SIG-M5 treated with dmso at 0.1 percent for 504 hours (cell line): ENCODE measurements at regions not wholly inside any gene's neighbourhood (a gene's known extent, or its start where the extent isn't known, plus 50 kb on each side); places are given as distances from the start of the nearest gene placed in this dataset.
A peak's percentile ranks its signal among the peaks of the same experiment; 100 is the strongest.
"Not testable (repeated sequence)": the region's sequence is repeated elsewhere in the genome, so short reads cannot be mapped to it uniquely, and the experiment has no call there.

Source experiments
- DNase-seq: peaks from one replicate; lab custom pipeline; 2025; ENCODE audit not compliant: unreplicated experiment; lab: John Stamatoyannopoulos, UW

DNA sequence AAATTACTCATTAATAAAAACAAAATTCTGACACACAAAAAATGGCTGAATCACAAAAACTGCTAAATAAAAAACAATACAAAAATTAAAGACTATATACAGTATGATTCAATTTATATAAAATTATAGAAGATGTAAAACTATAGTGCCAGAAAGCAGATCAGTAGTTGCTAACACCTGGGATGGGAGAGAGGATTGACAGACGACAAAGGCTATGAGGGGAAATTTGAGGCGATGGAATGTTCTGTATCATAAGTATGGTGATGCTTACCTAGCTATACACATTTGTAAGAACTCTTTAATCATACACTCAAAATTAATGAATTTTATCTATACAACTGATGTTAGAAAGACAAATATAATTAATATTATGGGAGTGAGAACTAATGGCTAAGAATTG is 247.9 kb upstream of the GJE1 start:
- no peak for DNase-seq

DNA sequence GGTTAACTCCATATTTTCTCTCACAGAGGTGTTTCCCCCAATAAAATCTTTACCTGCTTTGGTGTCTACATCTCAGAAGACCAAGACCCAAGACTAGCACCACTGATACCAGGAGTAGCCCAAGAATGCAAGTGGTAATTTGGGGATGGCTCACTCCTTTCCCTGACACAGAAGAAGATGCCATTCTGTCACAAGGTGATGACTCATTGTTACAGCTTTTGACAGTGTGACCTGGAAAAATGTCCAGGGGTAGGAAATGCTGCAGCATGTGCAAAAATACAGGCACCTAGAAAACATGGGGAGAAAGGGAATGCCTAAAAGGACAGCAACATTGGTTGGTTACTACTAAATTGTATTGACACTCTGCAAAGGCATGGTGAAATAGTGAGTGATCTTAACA is 254.0 kb upstream of the GJE1 start:
- DNase-seq, result no peak

DNA sequence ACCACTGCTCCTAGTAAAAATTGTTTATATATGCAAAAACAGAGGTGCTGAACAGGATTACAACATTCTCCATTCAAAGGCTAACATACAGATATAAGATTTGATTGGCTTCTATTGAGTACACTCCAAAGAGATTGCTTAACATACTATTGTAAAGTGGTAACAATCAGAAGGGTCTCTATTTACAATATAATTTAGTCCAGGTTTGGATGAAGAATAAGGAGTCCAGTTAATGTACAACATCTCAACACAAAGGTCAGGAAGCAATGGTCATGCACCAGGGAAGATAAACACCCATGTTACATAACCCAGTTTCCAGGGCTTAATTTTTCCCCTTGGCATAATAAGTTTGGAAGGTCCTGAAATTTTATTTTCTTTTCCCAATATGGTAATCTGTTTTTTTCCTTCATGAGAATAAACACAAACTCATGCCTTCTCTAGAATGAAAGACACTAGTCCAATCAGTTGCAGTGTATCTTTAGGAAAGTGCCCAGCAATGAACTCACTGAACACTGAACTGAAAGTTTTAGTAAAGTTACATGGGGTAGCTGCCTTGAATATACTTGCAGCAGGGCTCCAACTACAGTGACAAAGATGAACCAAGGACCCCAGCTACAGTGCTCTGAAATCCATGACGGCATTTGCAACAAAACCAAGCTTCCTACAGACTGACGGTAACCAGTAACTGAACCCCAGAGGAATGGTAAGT is 255.3 kb upstream of the GJE1 start:
- no peak for DNase-seq

DNA sequence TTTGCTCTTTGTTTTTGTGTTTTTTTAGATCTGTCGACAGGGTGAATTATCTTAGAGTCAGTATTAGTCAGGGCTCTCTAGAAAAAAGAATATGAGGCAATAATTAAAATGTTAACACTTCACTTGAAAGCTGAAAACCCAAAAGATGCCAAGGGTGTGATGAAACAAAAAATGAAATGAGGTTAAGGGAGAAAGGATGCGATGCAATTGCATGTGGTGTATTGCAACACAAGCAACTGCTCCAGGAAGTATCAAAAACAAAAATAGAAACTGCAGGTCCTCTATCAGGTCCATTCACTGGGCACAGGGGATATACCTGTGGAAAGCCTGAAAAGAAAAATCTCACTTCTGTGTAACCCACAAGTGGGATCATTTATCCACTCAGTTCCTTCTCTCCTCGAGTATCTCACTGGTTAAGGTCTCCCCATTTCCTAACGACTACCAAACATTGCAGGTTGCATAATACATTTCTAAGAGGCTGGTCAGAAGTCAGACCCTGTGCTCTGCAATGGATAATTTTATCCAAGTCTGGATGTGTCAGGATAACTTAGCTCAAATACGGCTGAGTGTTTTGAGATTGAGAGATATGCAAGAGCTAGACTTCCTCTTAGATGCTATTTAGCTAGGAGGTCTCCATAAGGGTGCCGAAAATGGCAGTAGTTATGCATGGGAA is 257.7 kb upstream of the GJE1 start:
- DNase-seq, result peak; percentile 87

DNA sequence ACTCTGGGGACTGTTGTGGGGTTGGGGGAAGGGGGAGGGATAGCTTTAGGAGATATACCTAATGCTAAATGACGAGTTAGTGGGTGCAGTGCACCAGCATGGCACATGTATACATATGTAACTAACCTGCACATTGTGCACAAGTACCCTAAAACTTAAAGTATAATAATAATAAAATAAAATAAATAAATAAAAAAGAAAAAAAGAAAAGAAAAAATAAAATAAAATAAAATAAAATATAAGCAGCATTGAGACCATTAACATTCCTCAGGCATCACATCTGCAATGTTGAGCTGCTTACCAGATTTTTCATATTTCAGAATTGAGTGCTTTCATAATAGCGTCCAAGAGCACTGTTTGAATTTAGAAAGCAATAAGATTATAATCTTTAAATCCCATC is 263.2 kb upstream of the GJE1 start:
- not testable (repeated sequence) for DNase-seq

DNA sequence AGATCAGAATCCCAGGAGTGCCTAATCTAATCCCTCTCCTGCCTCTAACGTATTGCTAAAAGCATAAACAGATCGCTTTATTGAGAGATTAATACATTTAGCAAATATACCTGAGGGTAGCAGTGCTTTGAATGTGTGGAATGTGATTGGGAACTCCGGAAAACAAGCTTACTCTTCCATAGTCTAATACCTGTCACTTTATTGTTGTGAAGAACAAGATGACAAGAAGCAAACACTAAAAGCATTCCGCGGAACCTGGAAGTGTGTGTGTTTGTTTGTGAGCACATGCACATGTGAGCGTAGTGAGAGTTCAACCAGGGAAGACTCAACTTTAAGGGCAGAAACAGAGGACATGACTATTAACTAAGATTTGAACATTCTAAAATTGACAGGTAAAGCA is 265.0 kb upstream of the GJE1 start:
- no peak for DNase-seq

DNA sequence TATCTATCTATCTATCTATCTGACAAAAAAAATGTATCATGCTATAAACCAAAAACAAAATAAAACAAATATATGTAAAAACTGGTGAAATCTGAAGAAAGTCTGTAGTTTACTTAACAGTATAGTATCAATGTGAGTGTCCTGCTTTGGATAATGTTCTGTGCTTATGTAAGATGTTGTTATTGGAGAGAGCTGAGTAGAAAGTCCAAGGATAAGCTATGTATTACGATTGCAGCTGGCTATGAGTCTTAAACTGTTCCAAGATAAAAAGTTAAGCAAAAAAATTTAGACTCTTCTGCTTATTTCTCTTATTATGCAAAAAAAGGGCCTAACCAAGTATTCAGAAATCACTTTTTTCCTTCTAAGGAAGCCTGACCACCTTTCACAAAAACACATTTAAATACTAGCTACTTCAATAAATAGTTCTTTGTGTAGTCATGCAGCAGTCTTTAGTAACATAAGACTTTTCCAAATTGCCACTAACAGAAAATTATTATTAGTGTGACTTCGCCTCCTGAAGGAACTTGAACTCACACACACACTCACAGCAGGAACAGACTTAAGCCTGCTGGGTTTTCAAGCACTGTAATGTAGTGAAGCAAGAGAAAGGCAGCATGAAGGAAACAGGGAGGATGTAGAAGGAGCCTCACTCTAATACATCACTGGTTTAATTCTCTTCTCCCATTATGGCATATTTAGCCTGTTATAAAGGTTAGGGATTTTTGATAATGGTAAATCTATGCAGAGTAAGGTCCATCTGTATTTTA is 265.8 kb upstream of the GJE1 start:
- DNase-seq, result no peak

DNA sequence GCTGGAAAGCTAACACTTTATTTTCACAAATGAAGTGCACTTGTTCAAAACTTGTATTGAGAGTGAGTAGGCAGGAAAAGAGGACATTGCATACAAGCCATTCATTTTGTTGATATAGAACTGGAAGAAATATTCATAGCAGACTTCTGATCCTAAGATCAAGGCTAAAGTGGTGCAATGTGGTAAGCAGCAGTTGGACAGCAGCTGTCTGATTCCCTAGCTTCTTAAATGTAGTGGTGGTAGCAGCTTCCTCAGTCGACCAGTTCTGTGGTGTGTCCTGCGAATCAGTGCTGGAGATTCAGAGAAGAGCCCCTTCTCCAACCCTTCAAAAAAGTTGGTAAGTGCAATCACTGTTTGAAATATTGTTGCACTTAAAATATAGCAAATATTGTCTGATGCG is 281.7 kb upstream of the GJE1 start:
- no peak for DNase-seq

DNA sequence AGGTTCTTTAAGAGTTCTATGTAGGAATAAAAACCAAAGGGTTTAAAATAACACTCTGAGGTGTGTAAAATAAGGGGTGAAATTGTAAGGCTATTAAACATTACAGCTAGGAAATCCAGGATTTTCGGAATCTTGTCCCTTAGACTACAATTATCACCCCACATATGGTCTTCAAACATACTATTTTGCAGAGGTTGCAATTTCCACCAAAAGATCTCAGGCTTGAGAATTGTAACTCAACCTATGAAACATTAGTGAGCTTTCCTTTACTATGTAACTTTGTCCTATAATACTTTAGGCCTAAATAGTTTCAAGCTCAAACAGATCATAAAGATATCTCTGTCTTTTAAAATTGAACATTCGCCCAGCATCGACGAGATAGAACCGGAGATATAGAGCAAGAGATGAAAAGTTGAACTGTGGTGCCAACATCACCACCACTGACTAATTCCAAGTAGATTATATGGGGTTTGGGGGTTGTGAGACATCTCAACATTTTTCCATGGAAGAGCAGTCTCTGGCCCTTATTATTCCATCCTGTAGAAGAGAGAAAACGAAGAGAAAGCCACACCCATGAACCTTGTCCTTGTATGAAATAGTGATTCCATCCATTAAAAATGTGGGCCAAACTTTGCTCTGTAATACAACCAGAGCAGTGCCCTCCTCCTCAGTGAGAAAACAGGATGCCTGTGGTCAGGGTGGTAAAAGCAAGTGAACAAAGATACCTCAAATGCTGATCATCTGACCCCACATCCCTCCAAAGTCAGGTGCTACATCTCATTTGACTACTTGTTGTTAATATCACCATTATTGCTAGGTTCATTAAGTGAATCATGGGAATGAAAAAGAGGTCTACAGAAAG is 284.5 kb upstream of the GJE1 start:
- DNase-seq, result no peak

DNA sequence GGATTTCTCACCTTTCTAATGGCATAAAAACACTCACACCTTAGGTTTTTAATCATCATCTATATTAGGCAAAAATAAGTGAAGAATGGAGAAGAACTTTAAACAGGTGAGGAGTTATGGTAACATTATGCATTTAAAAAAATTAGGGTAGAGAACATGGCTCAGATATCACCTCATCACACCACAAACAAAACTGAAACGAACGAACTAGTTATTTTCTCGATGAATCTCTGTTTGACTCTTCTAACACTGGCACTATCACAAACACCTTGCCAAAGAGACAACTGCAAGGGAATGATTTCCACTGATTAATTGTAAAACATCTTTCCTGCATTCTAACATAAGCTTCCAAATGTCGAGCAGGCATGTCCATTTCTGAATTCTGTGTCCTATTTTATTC is 286.1 kb upstream of the GJE1 start:
- no peak for DNase-seq

DNA sequence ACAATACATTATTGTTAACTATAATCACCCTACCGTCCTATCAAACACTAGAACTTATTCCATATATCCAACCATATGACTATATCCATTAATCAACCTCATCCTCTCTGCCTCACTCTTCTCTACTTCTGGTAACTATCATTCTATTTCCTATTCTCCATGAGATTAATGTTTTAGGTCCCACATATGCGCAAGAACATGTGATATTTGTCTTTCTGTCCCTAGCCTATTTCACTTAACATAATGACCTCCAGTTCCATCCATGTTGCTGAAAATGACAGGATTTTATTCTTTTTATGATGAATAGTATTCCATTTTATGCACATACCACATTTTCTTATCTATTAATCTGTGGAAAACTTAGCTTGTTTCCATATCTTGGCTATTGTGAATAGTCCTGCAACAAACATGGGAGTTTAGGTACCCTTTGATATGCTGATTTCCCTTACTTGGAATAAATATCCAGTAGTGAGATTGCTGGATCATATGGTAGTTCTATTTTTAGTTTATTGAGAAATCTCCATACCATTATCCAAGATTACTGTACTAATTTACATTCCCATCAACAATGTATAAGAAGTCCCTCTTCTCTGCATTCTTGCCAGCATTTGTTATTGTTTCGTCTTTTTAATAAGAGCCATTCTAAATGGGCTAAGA is 289.4 kb upstream of the GJE1 start:
- DNase-seq, result no peak

DNA sequence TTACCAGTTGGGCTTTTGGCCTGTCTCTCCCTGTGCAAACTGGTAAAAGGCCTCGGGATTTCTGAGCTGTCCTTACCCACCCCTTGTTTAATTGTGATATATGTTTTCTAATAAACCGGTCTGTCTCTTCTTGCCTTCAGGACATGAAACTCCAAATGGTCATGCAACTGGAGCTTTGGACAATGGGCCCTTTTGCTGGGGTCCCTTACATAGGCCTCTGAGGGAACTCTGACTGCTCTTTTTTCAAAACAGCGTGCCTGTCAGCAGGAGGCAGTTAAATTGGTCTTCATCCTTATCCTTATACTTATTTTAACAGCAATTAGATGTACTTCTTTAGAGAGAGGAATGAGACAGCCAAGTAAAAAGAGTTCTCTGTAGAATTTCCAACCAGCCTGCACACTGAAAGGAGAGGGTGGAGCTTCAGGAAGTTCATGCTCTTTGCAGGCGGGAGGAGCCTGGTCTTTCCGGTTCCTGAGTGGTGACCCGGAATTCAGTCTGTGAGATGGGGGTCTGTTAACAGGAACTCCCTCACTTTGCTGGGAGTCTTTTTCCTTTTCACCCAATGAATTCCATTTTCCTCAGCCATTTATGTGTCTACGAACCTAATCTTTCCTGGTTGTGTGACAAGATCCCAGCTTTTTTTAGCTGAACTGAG is 299.6 kb upstream of the GJE1 start:
- DNase-seq, result no peak

DNA sequence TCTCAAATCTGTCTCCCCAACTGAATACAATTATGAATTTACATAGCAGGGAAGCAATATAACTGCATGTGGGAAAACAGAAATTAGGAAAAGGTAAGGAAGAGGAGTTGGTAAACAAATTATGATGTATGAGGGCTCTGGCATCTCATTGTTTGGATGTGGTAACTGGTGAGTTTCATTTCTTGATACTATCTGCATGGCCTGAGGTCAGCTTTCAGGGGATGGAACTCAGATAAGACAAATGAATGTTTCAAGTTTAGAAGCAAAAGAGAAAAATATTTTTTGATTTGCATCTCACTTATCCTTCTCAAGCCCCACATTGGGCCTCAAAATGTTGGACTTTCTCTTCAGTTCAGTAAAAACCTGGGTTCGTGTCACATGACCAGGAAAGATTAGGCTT is 302.2 kb upstream of the GJE1 start:
- DNase-seq, result no peak

DNA sequence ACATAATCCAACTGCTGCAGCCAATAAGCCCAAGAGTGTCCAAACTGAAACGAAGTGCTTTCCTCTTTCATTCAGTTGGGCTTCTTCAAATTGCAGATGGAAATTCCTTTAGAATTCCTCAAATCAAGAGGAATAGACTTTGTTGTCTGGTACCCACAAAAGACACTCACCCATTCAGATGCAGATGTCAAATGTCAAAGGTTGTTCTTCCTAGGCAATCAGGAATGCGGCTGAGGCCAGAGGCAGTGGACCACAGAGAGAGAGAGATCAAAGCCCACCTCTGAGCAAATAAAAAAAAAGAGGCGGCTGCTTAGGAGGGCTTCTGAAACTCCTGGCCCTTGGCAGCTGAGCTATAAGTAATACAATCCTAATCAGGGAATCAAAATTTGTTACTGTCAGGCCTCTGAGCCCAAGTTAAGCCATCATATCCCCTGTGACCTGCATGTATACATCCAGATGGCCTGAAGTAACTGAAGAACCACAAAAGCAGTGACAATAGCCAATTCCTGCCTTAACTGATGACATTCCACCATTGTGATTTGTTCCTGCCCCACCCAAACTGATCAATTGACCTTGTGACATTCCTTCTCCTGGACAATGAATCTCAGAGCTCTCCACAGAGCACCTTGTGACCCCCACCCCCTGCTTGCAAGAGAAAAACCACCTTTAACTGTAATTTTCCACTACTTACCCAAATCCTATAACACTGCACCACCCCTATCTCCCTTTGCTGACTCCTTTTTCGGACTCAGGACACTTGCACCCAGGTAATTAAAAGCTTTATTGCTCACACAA is 303.0 kb upstream of the GJE1 start:
- DNase-seq, result no peak

DNA sequence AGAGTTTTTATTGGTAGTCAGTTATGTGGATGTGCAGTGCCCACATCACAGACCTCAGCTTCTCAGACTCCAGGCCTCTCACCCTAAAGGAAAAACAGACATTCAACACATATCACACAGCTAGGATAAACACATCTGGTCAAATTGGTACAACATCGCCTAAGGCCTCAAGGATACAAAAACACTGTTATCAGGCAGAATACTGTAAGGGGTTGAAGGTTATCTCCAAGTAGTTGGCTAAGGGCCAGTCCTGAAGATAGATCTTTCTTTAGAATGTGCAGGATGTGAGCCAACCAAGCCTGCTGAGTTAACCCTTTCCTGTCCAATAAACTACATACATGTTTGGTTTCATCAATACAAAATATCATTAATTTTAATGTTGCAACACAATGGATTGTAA is 308.4 kb upstream of the GJE1 start:
- no peak for DNase-seq

DNA sequence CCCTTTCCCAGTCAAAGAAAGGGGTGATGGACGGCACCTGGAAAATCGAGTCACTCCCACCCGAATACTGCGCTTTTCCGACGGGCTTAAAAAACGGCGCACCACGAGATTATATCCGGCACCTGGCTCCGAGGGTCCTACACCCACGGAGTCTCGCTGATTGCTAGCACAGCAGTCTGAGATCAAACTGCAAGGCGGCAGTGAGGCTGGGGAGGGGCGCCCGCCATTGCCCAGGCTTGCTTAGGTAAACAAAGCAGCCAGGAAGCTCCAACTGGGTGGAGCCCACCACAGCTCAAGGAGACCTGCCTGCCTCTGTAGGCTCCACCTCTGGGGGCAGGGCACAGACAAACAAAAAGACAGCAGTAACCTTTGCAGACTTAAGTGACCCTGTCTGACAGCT is 317.7 kb upstream of the GJE1 start:
- DNase-seq, result not testable (repeated sequence)

DNA sequence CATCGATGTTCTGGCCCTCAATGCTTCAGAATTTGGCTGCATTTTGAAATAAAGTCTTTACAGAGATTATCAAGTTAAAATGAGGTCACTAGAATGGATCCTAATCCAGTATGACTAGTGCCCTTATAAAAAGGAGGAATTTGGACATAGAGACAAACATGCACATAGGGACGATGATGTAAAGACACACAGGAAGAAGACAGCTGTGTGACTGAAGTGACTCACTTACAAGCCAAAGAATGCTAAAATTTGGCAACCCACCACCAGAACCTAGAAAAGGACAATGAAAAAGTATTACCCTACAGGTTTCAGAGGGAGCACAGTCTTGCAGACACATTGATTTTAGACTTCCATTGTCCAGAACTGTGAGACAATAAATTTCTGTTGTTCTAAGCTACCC is 322.8 kb upstream of the GJE1 start:
- no peak for DNase-seq

DNA sequence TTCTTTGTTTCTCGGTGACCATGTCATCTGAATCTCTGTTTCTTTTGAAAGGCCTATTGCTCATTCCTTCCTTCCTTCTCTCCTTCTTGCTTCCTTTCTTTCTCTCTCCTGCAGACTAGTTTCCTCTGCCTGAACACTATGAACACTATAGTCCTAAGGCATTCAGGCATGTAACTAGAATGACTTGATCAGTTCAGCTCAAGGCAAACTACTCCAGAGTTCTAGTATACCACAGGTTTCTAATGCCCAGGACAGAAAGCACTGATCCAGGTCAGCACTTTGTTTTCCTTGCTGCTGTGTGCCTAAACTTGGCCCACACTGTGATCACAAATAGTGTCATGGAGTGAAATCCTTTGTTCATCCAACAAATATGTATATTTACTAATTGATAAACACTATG is 324.1 kb upstream of the GJE1 start:
- no peak for DNase-seq

DNA sequence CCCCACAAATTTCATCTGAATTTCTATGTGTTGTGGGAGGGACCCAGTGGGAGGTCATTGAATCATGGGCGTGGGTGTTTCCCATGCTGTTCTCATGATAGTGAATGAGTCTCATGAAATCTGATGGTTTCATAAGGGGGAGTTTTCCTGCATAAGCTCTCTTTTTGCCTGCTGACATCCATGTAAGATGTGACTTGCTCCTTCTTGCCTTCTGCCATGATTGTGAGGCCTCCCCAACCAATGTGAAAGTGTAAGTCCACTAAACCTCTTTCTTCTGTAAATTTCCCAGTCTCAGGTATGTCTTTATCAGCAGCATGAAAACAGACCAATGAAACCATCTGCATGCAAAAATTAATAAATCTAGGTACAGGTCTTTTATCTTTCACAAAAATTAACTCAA is 331.8 kb upstream of the GJE1 start:
- DNase-seq, result not testable (repeated sequence)
